ENCODE measurements at regions not wholly inside any gene's neighbourhood (a gene's known extent, or its start where the extent isn't known, plus 50 kb on each side); places are given as distances from the start of the nearest gene placed in this dataset.

DNA sequence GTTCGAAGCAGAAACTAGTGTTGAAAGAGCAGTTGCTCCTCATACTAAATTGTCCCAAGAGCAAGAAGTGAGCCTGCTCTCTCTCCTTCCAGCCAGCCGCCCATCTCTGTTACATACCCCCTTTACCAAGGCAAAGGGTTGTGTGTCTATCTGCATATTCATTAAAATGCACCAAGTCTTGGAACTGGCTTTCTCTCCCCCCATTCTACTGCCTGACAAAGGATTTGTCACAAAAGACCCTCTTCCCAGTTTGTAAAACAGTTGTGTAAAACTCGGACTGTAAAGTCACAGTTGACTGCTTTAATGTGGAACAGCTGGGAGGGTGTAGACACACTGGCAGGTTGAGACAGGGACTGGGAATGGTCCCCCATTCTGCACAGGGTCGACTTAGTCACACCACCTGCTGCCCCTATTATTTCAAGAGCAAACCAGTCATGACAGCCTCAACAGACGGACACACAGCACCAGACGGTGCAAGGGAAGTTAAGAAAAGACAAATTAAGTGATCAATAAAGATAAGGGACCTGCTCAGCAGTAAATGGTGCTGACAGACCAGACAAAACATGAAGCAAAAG lies 60.0 kb upstream of the HTATIP2 start:
- TF ChIP-seq, protein P1, sequence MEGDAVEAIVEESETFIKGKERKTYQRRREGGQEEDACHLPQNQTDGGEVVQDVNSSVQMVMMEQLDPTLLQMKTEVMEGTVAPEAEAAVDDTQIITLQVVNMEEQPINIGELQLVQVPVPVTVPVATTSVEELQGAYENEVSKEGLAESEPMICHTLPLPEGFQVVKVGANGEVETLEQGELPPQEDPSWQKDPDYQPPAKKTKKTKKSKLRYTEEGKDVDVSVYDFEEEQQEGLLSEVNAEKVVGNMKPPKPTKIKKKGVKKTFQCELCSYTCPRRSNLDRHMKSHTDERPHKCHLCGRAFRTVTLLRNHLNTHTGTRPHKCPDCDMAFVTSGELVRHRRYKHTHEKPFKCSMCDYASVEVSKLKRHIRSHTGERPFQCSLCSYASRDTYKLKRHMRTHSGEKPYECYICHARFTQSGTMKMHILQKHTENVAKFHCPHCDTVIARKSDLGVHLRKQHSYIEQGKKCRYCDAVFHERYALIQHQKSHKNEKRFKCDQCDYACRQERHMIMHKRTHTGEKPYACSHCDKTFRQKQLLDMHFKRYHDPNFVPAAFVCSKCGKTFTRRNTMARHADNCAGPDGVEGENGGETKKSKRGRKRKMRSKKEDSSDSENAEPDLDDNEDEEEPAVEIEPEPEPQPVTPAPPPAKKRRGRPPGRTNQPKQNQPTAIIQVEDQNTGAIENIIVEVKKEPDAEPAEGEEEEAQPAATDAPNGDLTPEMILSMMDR (IDR thresholded peaks at IDR 0.05; ENCODE audit: partially characterized antibody, unreplicated experiment), result no peak
- no peaks in the 10 kb centered on the region for H3K36me3 Mint-ChIP-seq (ENCODE audit: unreplicated experiment)
- H3K9me3 Mint-ChIP-seq (ENCODE audit: unreplicated experiment), result peaks cover 4% of the 10 kb centered on the region
- peak overlapping the region; percentile 56 for H3K4me3 Mint-ChIP-seq (ENCODE audit: unreplicated experiment)
- peak; percentile 53 for DNase-seq
- peak overlapping the region; percentile 69 for H3K27ac Mint-ChIP-seq (ENCODE audit: unreplicated experiment)
- H3K4me1 Mint-ChIP-seq (ENCODE audit: low read depth, unreplicated experiment), result peaks cover 19% of the 10 kb centered on the region
- H3K27me3 Mint-ChIP-seq (ENCODE audit: unreplicated experiment), result peaks cover 5% of the 10 kb centered on the region

DNA sequence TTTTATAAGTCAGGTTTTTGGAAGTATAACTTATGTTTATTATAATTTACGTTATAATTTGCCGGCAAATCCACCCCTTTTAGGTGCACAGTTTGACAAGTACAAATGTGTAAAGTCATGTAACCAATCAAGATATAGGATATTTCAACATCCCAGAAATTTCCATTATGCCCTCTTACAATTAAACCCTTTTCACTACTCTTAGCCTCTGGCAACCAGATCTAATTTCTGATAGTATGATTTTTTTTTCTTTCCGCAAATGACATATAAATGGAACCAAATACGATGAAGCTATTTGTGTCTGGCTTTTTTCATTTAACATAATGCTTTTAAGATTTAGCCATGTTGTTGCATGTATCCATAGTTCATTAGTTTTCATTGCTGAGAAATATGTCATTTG lies 69.5 kb upstream of the HTATIP2 start:
- DNase-seq, result no peak
- Mint-ChIP-seq H3K36me3 (ENCODE audit: unreplicated experiment) (no peaks in the 10 kb centered on the region), H3K4me3 (ENCODE audit: unreplicated experiment) (no peak overlapping the region), H3K9me3 (ENCODE audit: unreplicated experiment) (no peaks in the 10 kb centered on the region), H3K4me1 (ENCODE audit: low read depth, unreplicated experiment) (peaks cover 4% of the 10 kb centered on the region), H3K27me3 (ENCODE audit: unreplicated experiment) (no peaks in the 10 kb centered on the region), H3K27ac (ENCODE audit: unreplicated experiment) (no peak overlapping the region)
- TF ChIP-seq, protein P1 (IDR thresholded peaks at IDR 0.05; ENCODE audit: partially characterized antibody, unreplicated experiment), result no peak

DNA sequence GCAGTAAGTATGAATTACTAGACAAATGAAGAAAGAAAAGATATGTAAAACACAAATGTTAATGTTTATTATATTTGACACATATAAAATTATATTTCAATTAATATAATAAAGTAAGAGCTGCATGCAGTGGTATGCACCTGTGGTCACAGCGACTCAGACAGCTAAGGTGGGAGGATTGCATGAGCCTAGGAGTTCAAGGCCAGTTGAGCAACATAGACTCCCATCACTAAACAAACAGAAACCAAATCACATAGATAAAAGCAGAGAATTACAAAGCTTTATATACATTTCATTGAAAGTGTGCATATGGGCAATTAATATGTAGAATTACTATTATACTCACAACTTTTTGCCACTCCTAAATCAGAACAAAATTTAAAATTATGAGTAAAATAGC lies 70.0 kb upstream of the HTATIP2 start:
- peaks cover 4% of the 10 kb centered on the region for H3K4me1 Mint-ChIP-seq (ENCODE audit: low read depth, unreplicated experiment)
- H3K4me3 Mint-ChIP-seq (ENCODE audit: unreplicated experiment), result no peak overlapping the region
- TF ChIP-seq, protein P1 (IDR thresholded peaks at IDR 0.05; ENCODE audit: partially characterized antibody, unreplicated experiment), result no peak
- no peaks in the 10 kb centered on the region for H3K36me3 Mint-ChIP-seq (ENCODE audit: unreplicated experiment)
- no peak for DNase-seq
- H3K27me3 Mint-ChIP-seq (ENCODE audit: unreplicated experiment), result no peaks in the 10 kb centered on the region
- H3K27ac Mint-ChIP-seq (ENCODE audit: unreplicated experiment), result no peak overlapping the region
- H3K9me3 Mint-ChIP-seq (ENCODE audit: unreplicated experiment), result no peaks in the 10 kb centered on the region

DNA sequence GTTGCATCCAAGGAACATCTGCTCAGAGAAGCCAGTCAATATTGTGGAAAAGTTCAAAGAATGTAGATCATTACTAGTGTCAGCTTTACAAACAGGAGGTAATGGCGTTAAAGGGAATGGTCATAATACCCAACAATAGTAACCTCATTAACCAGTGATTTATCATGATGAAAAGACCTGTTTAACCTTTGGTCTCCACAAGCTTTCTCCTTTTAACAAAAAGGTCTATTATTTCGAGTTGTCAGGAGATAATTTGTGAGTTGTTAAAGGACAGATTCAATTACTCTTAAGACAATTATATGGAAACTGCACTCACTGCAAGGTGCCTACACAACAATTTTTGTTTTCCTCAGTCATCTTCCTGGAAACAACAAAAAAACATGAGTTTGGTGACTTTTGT lies 73.8 kb upstream of the HTATIP2 start:
- H3K36me3 Mint-ChIP-seq (ENCODE audit: unreplicated experiment), result no peaks in the 10 kb centered on the region
- H3K27me3 Mint-ChIP-seq (ENCODE audit: unreplicated experiment), result no peaks in the 10 kb centered on the region
- no peak overlapping the region for H3K4me3 Mint-ChIP-seq (ENCODE audit: unreplicated experiment)
- H3K27ac Mint-ChIP-seq (ENCODE audit: unreplicated experiment), result no peak overlapping the region
- H3K4me1 Mint-ChIP-seq (ENCODE audit: low read depth, unreplicated experiment), result peaks cover 4% of the 10 kb centered on the region
- TF ChIP-seq, protein P1 (IDR thresholded peaks at IDR 0.05; ENCODE audit: partially characterized antibody, unreplicated experiment), result no peak
- no peak for DNase-seq
- H3K9me3 Mint-ChIP-seq (ENCODE audit: unreplicated experiment), result no peaks in the 10 kb centered on the region

DNA sequence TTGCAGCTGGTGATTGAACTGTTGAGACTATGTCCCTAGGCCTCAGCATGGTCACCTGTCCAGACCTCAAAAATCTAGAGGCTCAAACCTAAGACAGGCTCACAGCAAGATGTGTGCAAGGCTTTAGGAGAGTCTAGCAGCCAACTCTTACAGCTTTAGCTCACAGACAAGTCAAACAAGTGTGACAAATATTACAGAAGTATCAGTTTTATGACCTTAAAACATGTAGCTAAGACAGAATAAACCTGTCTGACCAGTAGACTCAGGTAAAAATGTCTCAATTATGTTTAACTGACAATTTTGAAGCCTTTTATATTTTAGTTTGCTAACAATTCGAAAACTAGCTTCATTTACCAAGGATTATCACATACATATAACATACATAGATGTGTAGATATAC lies 80.0 kb upstream of the HTATIP2 start:
- Mint-ChIP-seq H3K9me3 (ENCODE audit: unreplicated experiment) (no peaks in the 10 kb centered on the region), H3K27ac (ENCODE audit: unreplicated experiment) (no peak overlapping the region), H3K27me3 (ENCODE audit: unreplicated experiment) (no peaks in the 10 kb centered on the region), H3K36me3 (ENCODE audit: unreplicated experiment) (no peaks in the 10 kb centered on the region), H3K4me3 (ENCODE audit: unreplicated experiment) (no peak overlapping the region), H3K4me1 (ENCODE audit: low read depth, unreplicated experiment) (no peaks in the 10 kb centered on the region)
- TF ChIP-seq, protein P1 (IDR thresholded peaks at IDR 0.05; ENCODE audit: partially characterized antibody, unreplicated experiment), result no peak
- no peak for DNase-seq

Measured in glutamatergic neuron (in vitro differentiated cells).